HepG2 (cell line): ENCODE measurements at regions not wholly inside any gene's neighbourhood (a gene's known extent, or its start where the extent isn't known, plus 50 kb on each side); places are given as distances from the start of the nearest gene placed in this dataset.

Experiments
- ATAC-seq: fragments of 200-7000 bp; cut with Tn5 transposase; 3 replicates; pipeline ENCODE4 v1.9.1; 2020; ENCODE audit warnings: mild to moderate bottlenecking, moderate library complexity
- BruUV-seq: library from RNA; stranded (reverse); fragments of 400-500 nt; replicated peaks from 2 replicates; lab custom pipeline; 2021; lab: Mats Ljungman, UMichigan
- CTCF ChIA-PET: fragments of 300-600 bp; formaldehyde crosslinking; extraction: SDS; loops from one replicate; lab custom pipeline; 2021; ENCODE audit warnings: low total read pairs, inconsistent platforms, low intra/inter-chr PET ratio; lab: Yijun Ruan, JAX
- POLR2A ChIA-PET: fragments of 350-600 bp; sonication (Branson Sonifier 250); formaldehyde crosslinking; loops from one replicate; lab custom pipeline; 2020; ENCODE audit warnings: antibody characterized with exemption, inconsistent platforms; lab: Yijun Ruan, JAX
- DNase-seq: peaks from one replicate; pipeline ENCODE4 v3.0.0-alpha.2; 2015; ENCODE audit warnings: low spot score
- FAIRE-seq: peaks from 3 replicates; lab custom pipeline; 2011; peaks lifted over from hg19 to GRCh38; lab: Jason Lieb, UNC
- H2AFZ ChIP-seq: one replicate; pipeline ENCODE4 v1.6.1; 2011; ENCODE audit warnings: low read length, inconsistent platforms
- H3K27ac ChIP-seq: fragments of 300-600 bp; 3 replicates; pipeline ENCODE4 v1.8.0; 2011; ENCODE audit warnings: mixed run types, mild to moderate bottlenecking, mixed read lengths, low read length, inconsistent platforms; ENCODE audit not compliant: insufficient read depth; ENCODE audit errors: extremely low read length
- H3K27me3 ChIP-seq, 2 experiments: fragments of 200-600 bp in 1 of 2; 2 replicates in 1 of 2; 3 replicates in 1 of 2; pipeline versions ENCODE4 v1.6.0 to v1.8.0; 2011; ENCODE audit warnings: low read length in 2 of 2, mild to moderate bottlenecking in 2 of 2, moderate library complexity in 2 of 2, inconsistent platforms in 1 of 2; ENCODE audit not compliant: insufficient read depth in 2 of 2, control insufficient read depth in 1 of 2
- H3K36me3 ChIP-seq, 2 experiments: fragments of 200-600 bp in 1 of 2; replicated peaks in 1 of 2; 2 replicates in 1 of 2; 3 replicates in 1 of 2; pipeline versions ENCODE4 v1.5.1 to v1.8.0; 2011; ENCODE audit warnings: low read length in 2 of 2, inconsistent platforms in 1 of 2; ENCODE audit not compliant: insufficient read depth in 2 of 2, control insufficient read depth in 1 of 2
- H3K4me1 ChIP-seq: 2 replicates; pipeline ENCODE4 v1.5.1; 2012; ENCODE audit warnings: low read length, inconsistent platforms; ENCODE audit not compliant: insufficient read depth
- H3K4me2 ChIP-seq: 2 replicates; pipeline ENCODE4 v1.6.0; 2011; ENCODE audit warnings: low read depth, low read length, inconsistent platforms
- H3K4me3 ChIP-seq, 3 experiments: fragments of 200-600 bp in 1 of 3; sonication (generic), shearing (Covaris generic) in 1 of 3; replicated peaks in 1 of 3; 2 replicates each; pipeline ENCODE4 v1.5.1; 2011 to 2016; ENCODE audit warnings: low read length in 3 of 3, inconsistent platforms in 2 of 3, low read depth in 2 of 3, mild to moderate bottlenecking in 2 of 3, control low read depth in 1 of 3, mixed read lengths in 1 of 3; ENCODE audit not compliant: insufficient read depth in 1 of 3
- H3K79me2 ChIP-seq: one replicate; pipeline ENCODE4 v1.6.1; 2011; ENCODE audit warnings: low read length, inconsistent platforms; ENCODE audit not compliant: insufficient read depth
- H3K9ac ChIP-seq: 2 replicates; pipeline ENCODE4 v1.6.0; 2011; ENCODE audit warnings: mild to moderate bottlenecking, low read depth, low read length, inconsistent platforms; ENCODE audit not compliant: insufficient read depth
- H3K9me3 ChIP-seq: 2 replicates; pipeline ENCODE4 v1.5.1; 2012; ENCODE audit warnings: mild to moderate bottlenecking, low read length
- H4K20me1 ChIP-seq: 2 replicates; pipeline ENCODE4 v1.6.0; 2011; ENCODE audit warnings: inconsistent platforms, mild to moderate bottlenecking, low read length, moderate library complexity; ENCODE audit not compliant: insufficient read depth
- BHLHE40 ChIP-seq: IDR thresholded peaks from 2 replicates; pipeline ENCODE4 v1.6.1; 2011; ENCODE audit warnings: low read length, improper control_type of control experiment
- FLYWCH1 ChIP-seq: sonication (generic); formaldehyde crosslinking; IDR thresholded peaks from 2 replicates; pipeline ENCODE4 v1.8.1; 2023; ENCODE audit warnings: mild to moderate bottlenecking, missing genetic modification reagents
- HMG20A ChIP-seq: IDR thresholded peaks from 2 replicates; pipeline ENCODE4 v1.6.1; 2016; ENCODE audit warnings: borderline replicate concordance
- HMGXB3 ChIP-seq: sonication (generic); formaldehyde crosslinking; IDR thresholded peaks from 2 replicates; pipeline ENCODE4 v1.4.0; 2020; ENCODE audit warnings: missing genetic modification reagents, borderline replicate concordance
- KLF9 ChIP-seq: IDR thresholded peaks from 2 replicates; pipeline ENCODE4 v1.6.1; 2016; ENCODE audit warnings: low read depth
- LBX2 ChIP-seq: sonication (generic); formaldehyde crosslinking; IDR thresholded peaks from 2 replicates; pipeline ENCODE4 v1.5.0; 2020; ENCODE audit warnings: missing genetic modification reagents, mild to moderate bottlenecking, borderline replicate concordance
- NAIF1 ChIP-seq: sonication (generic); formaldehyde crosslinking; IDR thresholded peaks from 2 replicates; pipeline ENCODE4 v1.5.0; 2020; ENCODE audit warnings: mild to moderate bottlenecking, missing genetic modification reagents, borderline replicate concordance
- POLR2AphosphoS2 ChIP-seq: IDR thresholded peaks from 2 replicates; pipeline ENCODE4 v1.6.1; 2011; ENCODE audit warnings: low read depth, low read length, improper control_type of control experiment
- TCF7 ChIP-seq: sonication (generic); IDR thresholded peaks from 2 replicates; pipeline ENCODE4 v1.6.1; 2016; ENCODE audit warnings: antibody characterized with exemption, low read depth
- YEATS2 ChIP-seq: sonication (generic); formaldehyde crosslinking; IDR thresholded peaks from 2 replicates; pipeline ENCODE4 v1.4.0; 2020; ENCODE audit warnings: missing genetic modification reagents, borderline replicate concordance
- ZBTB1 ChIP-seq: sonication (generic); formaldehyde crosslinking; IDR thresholded peaks from 2 replicates; pipeline ENCODE4 v1.4.0; 2020; ENCODE audit warnings: missing genetic modification reagents, borderline replicate concordance
- ZFX ChIP-seq: sonication (generic); formaldehyde crosslinking; IDR thresholded peaks from 2 replicates; pipeline ENCODE4 v1.4.0; 2020; ENCODE audit warnings: mild to moderate bottlenecking, low read depth, missing genetic modification reagents, moderate library complexity
- ZHX2 ChIP-seq, 2 experiments: sonication (generic) in 1 of 2; formaldehyde crosslinking in 1 of 2; IDR thresholded peaks; 2 replicates each; pipeline versions ENCODE4 v1.6.1 to v1.9.0; 2014 to 2022; ENCODE audit warnings: antibody characterized with exemption in 1 of 2, borderline replicate concordance in 1 of 2, inconsistent platforms in 1 of 2, low read depth in 1 of 2, missing genetic modification reagents in 1 of 2
- ZNF224 ChIP-seq: sonication (generic); formaldehyde crosslinking; IDR thresholded peaks from 2 replicates; pipeline ENCODE4 v1.5.0; 2020; ENCODE audit warnings: mild to moderate bottlenecking, missing genetic modification reagents
- ZNF740 ChIP-seq: sonication (generic); formaldehyde crosslinking; IDR thresholded peaks from 2 replicates; pipeline ENCODE4 v1.4.0; 2020; ENCODE audit warnings: missing genetic modification reagents
- WGBS: methylation state at CpG from one replicate; pipeline ENCODE4 v1.1.6; 2017; ENCODE audit warnings: low lambda C conversion rate; 5-methylcytosine and 5-hydroxymethylcytosine counted together
- in situ Hi-C: cut with HindIII; loops from 2 replicates; pipeline ENCODE4 v1.10.0; 2017; ENCODE audit warnings: low pct_unique_long_range_greater_than_20kb; ENCODE audit not compliant: extremely low pct_ligation_motif_present
- intact Hi-C: fragments of 100-400 bp; cut with micrococcal nuclease; formaldehyde crosslinking; loops from one replicate; pipeline ENCODE4 v1.10.0; 2022; ENCODE audit not compliant: unreplicated experiment

- H3K4me3 ChIP-seq, result no peak overlapping the region
- DNase-seq, result no peak
- H3K36me3 ChIP-seq, result no peaks in the 10 kb centered on the region
- in situ Hi-C loops (no loop called here), intact Hi-C loops (no loop called here)
- H3K4me2 ChIP-seq, result no peak overlapping the region
- H3K4me1 ChIP-seq, result peaks cover 7% of the 10 kb centered on the region
- ATAC-seq, result no peak
- 51% methylated on average over 6 of the region's 6 CpGs for WGBS
- no peaks in the 10 kb centered on the region for H3K9me3 ChIP-seq
- POLR2A ChIA-PET, result no interaction called here
- CTCF ChIA-PET, result no interaction called here
- no peaks in the 10 kb centered on the region for H4K20me1 ChIP-seq
- no peak overlapping the region for H3K27ac ChIP-seq
- no peak overlapping the region for H2AFZ ChIP-seq
- no peaks in the 10 kb centered on the region for H3K27me3 ChIP-seq
- no peak for FAIRE-seq
- BruUV-seq, result no TSS peak
- H3K79me2 ChIP-seq, result no peaks in the 10 kb centered on the region
- no peak overlapping the region for H3K9ac ChIP-seq
- no peak for TF ChIP-seq YEATS2 (CRISPR knock-in tag)
- TF ChIP-seq NAIF1 (CRISPR knock-in tag), result no peak
- no peak for TF ChIP-seq KLF9 (CRISPR knock-in tag)
- TF ChIP-seq POLR2AphosphoS2, result no peak
- TF ChIP-seq ZBTB1, result no peak
- TF ChIP-seq HMG20A, result no peak
- TF ChIP-seq FLYWCH1 (CRISPR knock-in tag), result no peak
- no peak for TF ChIP-seq BHLHE40
- TF ChIP-seq LBX2, result no peak
- TF ChIP-seq HMGXB3, result no peak
- no peak for TF ChIP-seq ZNF740
- TF ChIP-seq ZNF224 (CRISPR knock-in tag), result no peak
- TF ChIP-seq TCF7, result no peak
- TF ChIP-seq ZFX (CRISPR knock-in tag), result no peak
- TF ChIP-seq ZHX2 (IDR thresholded peaks at IDR 0.05; ENCODE audit: low read depth), result no peak
- no peak for TF ChIP-seq ZHX2 (CRISPR knock-in tag; IDR thresholded peaks at IDR 0.05; ENCODE audit: borderline replicate concordance)
Measured at GRCh38 chr11:35050541-35050995, 88.4 kb upstream of the CD44 start.
